Stimulated activated CD4-positive, alpha-beta T cell treated with anti-CD3 and anti-CD28 coated beads, TNF-alpha, amount 100 ng/mL, for 48 hours (primary cell): ENCODE measurements at regions not wholly inside any gene's neighbourhood (a gene's known extent, or its start where the extent isn't known, plus 50 kb on each side); places are given as distances from the start of the nearest gene placed in this dataset.

Experiments
- DNase-seq, 3 donors: peaks; one replicate each; pipeline ENCODE4 v3.0.0-alpha.2; 2020; ENCODE audit warnings: low read depth in 3 of 3

GRCh38 chr4:60013464-60014184, 1186.5 kb upstream of the ADGRL3 start:
- no peak for DNase-seq

GRCh38 chr4:60016971-60017370, 1183.2 kb upstream of the ADGRL3 start:
- DNase-seq, result no peak

GRCh38 chr4:60019180-60019579, 1180.9 kb upstream of the ADGRL3 start:
- DNase-seq, result no peak

GRCh38 chr4:60019946-60020345, 1180.2 kb upstream of the ADGRL3 start:
- no peak for DNase-seq

GRCh38 chr4:60020389-60020788, 1179.7 kb upstream of the ADGRL3 start:
- DNase-seq, result no peak

GRCh38 chr4:60033826-60034225, 1166.3 kb upstream of the ADGRL3 start:
- DNase-seq, result no peak

GRCh38 chr4:60034361-60034760, 1165.8 kb upstream of the ADGRL3 start:
- no peak for DNase-seq

GRCh38 chr4:60039908-60040307, 1160.2 kb upstream of the ADGRL3 start:
- DNase-seq, result no peak

- DNase-seq, result no peak
Measured at GRCh38 chr4:60042231-60042652, 1157.9 kb upstream of the ADGRL3 start.

- no peak for DNase-seq
Measured at GRCh38 chr4:60042941-60043340, 1157.2 kb upstream of the ADGRL3 start.

GRCh38 chr4:60078984-60079383, 1121.1 kb upstream of the ADGRL3 start:
- DNase-seq, result no peak

GRCh38 chr4:60081839-60082238, 1118.3 kb upstream of the ADGRL3 start:
- DNase-seq, result no peak

GRCh38 chr4:60088807-60089486, 1111.2 kb upstream of the ADGRL3 start:
- no peak for DNase-seq

- no peak for DNase-seq
Measured at GRCh38 chr4:60089546-60090273, 1110.4 kb upstream of the ADGRL3 start.

- no peak for DNase-seq
Measured at GRCh38 chr4:60096676-60097075, 1103.5 kb upstream of the ADGRL3 start.

- DNase-seq, result no peak
Measured at GRCh38 chr4:60116592-60116991, 1083.5 kb upstream of the ADGRL3 start.

- no peak for DNase-seq
Measured at GRCh38 chr4:60117726-60118323, 1082.3 kb upstream of the ADGRL3 start.

GRCh38 chr4:60122820-60123219, 1077.3 kb upstream of the ADGRL3 start:
- no peak for DNase-seq

GRCh38 chr4:60128888-60129287, 1071.2 kb upstream of the ADGRL3 start:
- DNase-seq, result no peak

- DNase-seq, result no peak
Measured at GRCh38 chr4:60129740-60130139, 1070.4 kb upstream of the ADGRL3 start.

- DNase-seq, result no peak
Measured at GRCh38 chr4:60133375-60133774, 1066.8 kb upstream of the ADGRL3 start.

GRCh38 chr4:60134099-60134498, 1066.0 kb upstream of the ADGRL3 start:
- no peak for DNase-seq
